ENCODE measurements at regions not wholly inside any gene's neighbourhood (a gene's known extent, or its start where the extent isn't known, plus 50 kb on each side); places are given as distances from the start of the nearest gene placed in this dataset.
"Not testable (repeated sequence)": the region's sequence is repeated elsewhere in the genome, so short reads cannot be mapped to it uniquely, and the experiment has no call there.

GRCh38 chr4:126409746-126410145, 1095.0 kb downstream of the FAT4 start:
- Histone ChIP-seq H3K36me3 (ENCODE audit: control insufficient read depth in 4 of 4, insufficient read depth in 3 of 4, low read depth in 1 of 4, low read length in 3 of 4) (no peaks in the 10 kb centered on the region), H3K4me3 (ENCODE audit: low read depth in 1 of 3, low read length in 3 of 3) (no peak overlapping the region), H3K9me3 (ENCODE audit: control insufficient read depth in 4 of 4, low read length in 3 of 4) (no peaks in the 10 kb centered on the region), H3K4me1 (ENCODE audit: control insufficient read depth in 4 of 4, insufficient read depth in 4 of 4, low read length in 3 of 4) (no peaks in the 10 kb centered on the region), H3K9ac (ENCODE audit: low read depth in 1 of 2, low read length in 2 of 2) (no peak overlapping the region), H3K27ac (ENCODE audit: low read depth in 1 of 2, low read length in 2 of 2) (no peak overlapping the region), H3K27me3 (ENCODE audit: control insufficient read depth in 4 of 4, insufficient read depth in 4 of 4, low read length in 3 of 4) (peaks cover 0 to 3% (median 0%) of the 10 kb centered on the region in 4 donors)
- 60% methylated on average over 4 of the region's 4 CpGs for WGBS
- TF ChIP-seq RAD21 (IDR thresholded peaks at IDR 0.05) (no peak), FOXA1 (IDR thresholded peaks at IDR 0.05) (no peak), CTCF (IDR thresholded peaks at IDR 0.05; ENCODE audit: low read depth, low read length, missing input control) (no peak), HNF4A (conservative IDR thresholded peaks at IDR 0.05) (no peak)
- no peak for DNase-seq (ENCODE audit: low spot score)

DNA sequence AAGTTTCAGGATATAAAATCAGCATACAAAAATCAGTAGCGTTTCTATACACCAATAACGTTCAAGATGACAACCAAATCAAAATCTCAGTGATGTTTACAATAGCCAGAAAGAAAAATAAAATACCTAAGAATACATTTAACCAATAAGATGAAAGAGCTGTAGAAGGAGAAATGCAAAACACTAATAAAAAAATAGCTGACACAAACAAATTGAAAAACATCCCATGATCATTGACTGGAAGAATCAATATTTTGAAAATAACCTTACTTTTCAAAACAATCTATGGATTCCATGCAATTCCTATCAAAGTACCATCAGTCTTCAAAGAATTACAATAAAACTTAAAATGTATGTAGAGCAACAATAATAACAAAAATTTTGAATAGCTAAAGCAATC, 1096.3 kb downstream of the FAT4 start:
- TF ChIP-seq GABPA (IDR thresholded peaks at IDR 0.05 in 1 of 2, conservative IDR thresholded peaks at IDR 0.05 in 1 of 2): no peak
- no peak for TF ChIP-seq YY1 (IDR thresholded peaks at IDR 0.05)
- TF ChIP-seq FOXA1 (IDR thresholded peaks at IDR 0.05): no peak
- TF ChIP-seq RAD21 (IDR thresholded peaks at IDR 0.05): no peak
- TF ChIP-seq HNF4G (IDR thresholded peaks at IDR 0.05): no peak
- no peak for TF ChIP-seq SP1 (IDR thresholded peaks at IDR 0.05)
- TF ChIP-seq TAF1 (conservative IDR thresholded peaks at IDR 0.05): no peak
- TF ChIP-seq JUND (IDR thresholded peaks at IDR 0.05): no peak
- TF ChIP-seq, protein P1, sequence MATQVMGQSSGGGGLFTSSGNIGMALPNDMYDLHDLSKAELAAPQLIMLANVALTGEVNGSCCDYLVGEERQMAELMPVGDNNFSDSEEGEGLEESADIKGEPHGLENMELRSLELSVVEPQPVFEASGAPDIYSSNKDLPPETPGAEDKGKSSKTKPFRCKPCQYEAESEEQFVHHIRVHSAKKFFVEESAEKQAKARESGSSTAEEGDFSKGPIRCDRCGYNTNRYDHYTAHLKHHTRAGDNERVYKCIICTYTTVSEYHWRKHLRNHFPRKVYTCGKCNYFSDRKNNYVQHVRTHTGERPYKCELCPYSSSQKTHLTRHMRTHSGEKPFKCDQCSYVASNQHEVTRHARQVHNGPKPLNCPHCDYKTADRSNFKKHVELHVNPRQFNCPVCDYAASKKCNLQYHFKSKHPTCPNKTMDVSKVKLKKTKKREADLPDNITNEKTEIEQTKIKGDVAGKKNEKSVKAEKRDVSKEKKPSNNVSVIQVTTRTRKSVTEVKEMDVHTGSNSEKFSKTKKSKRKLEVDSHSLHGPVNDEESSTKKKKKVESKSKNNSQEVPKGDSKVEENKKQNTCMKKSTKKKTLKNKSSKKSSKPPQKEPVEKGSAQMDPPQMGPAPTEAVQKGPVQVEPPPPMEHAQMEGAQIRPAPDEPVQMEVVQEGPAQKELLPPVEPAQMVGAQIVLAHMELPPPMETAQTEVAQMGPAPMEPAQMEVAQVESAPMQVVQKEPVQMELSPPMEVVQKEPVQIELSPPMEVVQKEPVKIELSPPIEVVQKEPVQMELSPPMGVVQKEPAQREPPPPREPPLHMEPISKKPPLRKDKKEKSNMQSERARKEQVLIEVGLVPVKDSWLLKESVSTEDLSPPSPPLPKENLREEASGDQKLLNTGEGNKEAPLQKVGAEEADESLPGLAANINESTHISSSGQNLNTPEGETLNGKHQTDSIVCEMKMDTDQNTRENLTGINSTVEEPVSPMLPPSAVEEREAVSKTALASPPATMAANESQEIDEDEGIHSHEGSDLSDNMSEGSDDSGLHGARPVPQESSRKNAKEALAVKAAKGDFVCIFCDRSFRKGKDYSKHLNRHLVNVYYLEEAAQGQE (IDR thresholded peaks at IDR 0.05): no peak
- TF ChIP-seq FOXA2 (IDR thresholded peaks at IDR 0.05): no peak
- TF ChIP-seq RXRA (IDR thresholded peaks at IDR 0.05): no peak
- 68% methylated on average over 2 of the region's 2 CpGs for WGBS
- H3K36me3 ChIP-seq (ENCODE audit: control insufficient read depth in 4 of 4, insufficient read depth in 3 of 4, low read depth in 1 of 4, low read length in 3 of 4): no peaks in the 10 kb centered on the region
- H3K27me3 ChIP-seq (ENCODE audit: control insufficient read depth in 4 of 4, insufficient read depth in 4 of 4, low read length in 3 of 4): peaks cover 0 to 3% (median 0%) of the 10 kb centered on the region in 4 donors
- no peak overlapping the region for H3K9ac ChIP-seq (ENCODE audit: low read depth in 1 of 2, low read length in 2 of 2)
- no peaks in the 10 kb centered on the region for H3K4me1 ChIP-seq (ENCODE audit: control insufficient read depth in 4 of 4, insufficient read depth in 4 of 4, low read length in 3 of 4)
- no peak overlapping the region for H3K4me3 ChIP-seq (ENCODE audit: low read depth in 1 of 3, low read length in 3 of 3)
- DNase-seq (ENCODE audit: low spot score): no peak
- H3K27ac ChIP-seq (ENCODE audit: low read depth in 1 of 2, low read length in 2 of 2): no peak overlapping the region
- H3K9me3 ChIP-seq (ENCODE audit: control insufficient read depth in 4 of 4, low read length in 3 of 4): no peaks in the 10 kb centered on the region

DNA sequence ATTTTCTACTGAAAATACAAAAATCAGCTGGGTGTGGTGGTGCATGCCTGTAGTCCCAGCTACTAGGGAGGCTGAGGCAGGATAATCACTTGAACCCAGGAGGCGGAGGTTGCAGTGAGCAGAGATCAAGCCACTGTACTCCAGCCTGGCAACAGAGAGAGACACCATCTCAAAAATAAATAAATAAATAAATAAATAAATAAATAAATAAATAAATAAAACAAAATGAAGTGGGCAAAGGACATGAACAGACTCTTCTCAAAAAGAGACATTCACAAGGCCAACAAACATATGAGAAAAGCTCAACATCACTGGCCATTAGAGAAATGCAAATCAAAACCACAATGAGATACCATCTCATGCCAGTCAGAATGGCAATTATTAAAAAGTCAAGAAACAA, 1097.6 kb downstream of the FAT4 start:
- not testable (repeated sequence) for DNase-seq (ENCODE audit: low spot score); H3K27me3 ChIP-seq (ENCODE audit: control insufficient read depth in 4 of 4, insufficient read depth in 4 of 4, low read length in 3 of 4); H3K4me3 ChIP-seq (ENCODE audit: low read depth in 1 of 3, low read length in 3 of 3); H3K27ac ChIP-seq (ENCODE audit: low read depth in 1 of 2, low read length in 2 of 2); H3K9ac ChIP-seq (ENCODE audit: low read depth in 1 of 2, low read length in 2 of 2); H3K9me3 ChIP-seq (ENCODE audit: control insufficient read depth in 4 of 4, low read length in 3 of 4); H3K4me1 ChIP-seq (ENCODE audit: control insufficient read depth in 4 of 4, insufficient read depth in 4 of 4, low read length in 3 of 4); H3K36me3 ChIP-seq (ENCODE audit: control insufficient read depth in 4 of 4, insufficient read depth in 3 of 4, low read depth in 1 of 4, low read length in 3 of 4)
- WGBS: 84% methylated on average over 1 of the region's 1 CpG
